HepG2 (cell line): ENCODE measurements at regions not wholly inside any gene's neighbourhood (a gene's known extent, or its start where the extent isn't known, plus 50 kb on each side); places are given as distances from the start of the nearest gene placed in this dataset.

Experiments
- CEBPZ ChIP-seq: IDR thresholded peaks from 2 replicates; pipeline ENCODE4 v1.6.1; 2012; ENCODE audit warnings: low read length, improper control_type of control experiment
- CTCF ChIP-seq: sonication (generic); formaldehyde crosslinking; IDR thresholded peaks from 2 replicates; pipeline ENCODE4 v1.5.0; 2020; ENCODE audit warnings: mild to moderate bottlenecking, missing genetic modification reagents, moderate library complexity
- HDAC6 ChIP-seq: fragments of 200-600 bp; sonication (generic); IDR thresholded peaks from 2 replicates; pipeline ENCODE4 v1.7.0; 2017; ENCODE audit warnings: mild to moderate bottlenecking, antibody characterized with exemption, low read length, low read depth
- KDM1A ChIP-seq: IDR thresholded peaks from 2 replicates; pipeline ENCODE4 v1.6.1; 2016; ENCODE audit warnings: missing compliant biosample characterization
- RXRA ChIP-seq: sonication (generic); formaldehyde crosslinking; IDR thresholded peaks from 2 replicates; pipeline ENCODE4 v1.5.1; 2020; ENCODE audit warnings: missing genetic modification reagents

GRCh38 chr4:17418010-17418409 lies 93.9 kb downstream of the QDPR start:
- TF ChIP-seq KDM1A (CRISPR knock-in tag), result no peak
- TF ChIP-seq RXRA, result no peak
- TF ChIP-seq HDAC6, result no peak
- no peak for TF ChIP-seq CEBPZ
- no peak for TF ChIP-seq CTCF (CRISPR knock-in tag)
